Dermis blood vessel endothelial cell (primary cell): ENCODE measurements at regions not wholly inside any gene's neighbourhood (a gene's known extent, or its start where the extent isn't known, plus 50 kb on each side); places are given as distances from the start of the nearest gene placed in this dataset.

ENCODE experiments used
- DNase-seq: peaks from one replicate; pipeline ENCODE4 v3.0.0; 2010

DNA sequence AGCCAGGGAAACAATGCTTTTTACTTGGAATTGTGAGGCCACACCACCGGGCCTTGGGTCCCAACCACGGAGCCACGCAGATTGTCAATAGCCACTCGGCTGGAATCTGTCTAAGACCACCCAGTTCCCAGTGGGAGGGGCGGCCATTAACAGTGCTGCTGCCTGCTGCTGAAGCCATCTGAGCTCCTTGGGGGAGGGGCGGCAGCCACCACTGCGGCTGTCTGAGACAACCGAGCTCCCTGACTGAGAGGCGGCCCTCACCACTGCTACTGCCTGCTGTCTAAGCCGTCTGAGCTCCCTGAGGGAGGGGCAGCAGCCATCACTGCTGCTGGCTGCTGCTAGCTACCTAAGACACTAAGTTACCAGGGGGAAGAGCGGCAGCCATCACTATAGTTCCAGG lies 64.3 kb downstream of the DMRTA2 start:
- DNase-seq = no peak

DNA sequence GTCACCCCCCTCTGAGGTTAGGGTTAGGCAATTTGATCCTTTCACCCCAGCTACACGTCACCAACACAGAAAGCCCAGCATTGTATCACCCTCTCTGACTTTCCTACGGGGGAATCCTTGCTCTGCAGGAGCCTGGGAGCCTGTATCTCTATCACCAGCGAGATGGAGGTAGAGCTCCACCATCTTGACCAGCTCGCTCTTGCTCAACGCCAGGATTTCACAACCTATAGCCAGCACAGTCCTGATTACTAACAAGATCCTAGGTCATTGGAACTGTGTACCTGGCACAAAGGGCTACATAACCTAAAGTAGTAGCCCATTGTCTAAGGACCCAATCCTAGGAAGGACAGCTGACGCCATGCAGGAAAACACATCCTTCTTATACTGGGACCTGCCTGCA lies 66.1 kb downstream of the DMRTA2 start:
- no peak for DNase-seq

DNA sequence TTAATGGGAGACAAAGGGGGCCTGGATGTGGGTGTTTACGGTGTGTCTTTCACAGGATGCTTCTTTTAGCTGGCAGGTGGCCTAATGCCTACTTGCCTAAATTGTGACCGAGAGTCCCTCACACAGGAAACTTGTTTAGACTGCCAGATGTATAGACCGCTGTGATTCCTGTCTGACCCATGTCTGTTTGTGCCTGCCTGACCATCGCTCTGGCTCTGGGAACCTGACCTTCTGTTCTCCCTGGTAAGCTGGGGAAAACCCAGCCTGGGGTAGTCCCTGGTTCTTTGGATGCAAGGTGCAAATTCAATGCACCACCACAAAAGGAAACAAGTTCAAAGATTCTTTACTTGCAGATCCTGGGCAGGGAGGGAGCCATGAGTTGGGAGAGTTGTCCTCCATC lies 68.4 kb downstream of the DMRTA2 start:
- no peak for DNase-seq

DNA sequence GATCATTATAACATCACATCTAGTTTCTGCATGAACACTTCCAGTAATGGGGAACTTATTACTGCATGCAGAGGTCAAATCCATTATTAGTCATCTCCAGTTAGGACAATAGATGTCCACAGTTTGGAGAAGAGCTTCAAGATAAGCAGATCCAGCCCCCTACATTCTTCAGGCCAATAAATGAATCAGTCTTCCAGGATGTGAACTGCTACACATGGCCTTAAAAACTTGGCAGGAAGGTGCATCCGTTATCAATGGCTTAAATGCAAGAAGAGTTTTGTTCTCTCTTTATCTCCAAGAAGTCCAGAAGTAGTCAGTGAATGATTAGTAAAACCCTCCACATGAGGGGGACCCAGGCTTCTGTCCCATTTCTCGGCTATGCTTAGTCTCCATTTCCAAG lies 70.8 kb downstream of the DMRTA2 start:
- peak; percentile 50 for DNase-seq

DNA sequence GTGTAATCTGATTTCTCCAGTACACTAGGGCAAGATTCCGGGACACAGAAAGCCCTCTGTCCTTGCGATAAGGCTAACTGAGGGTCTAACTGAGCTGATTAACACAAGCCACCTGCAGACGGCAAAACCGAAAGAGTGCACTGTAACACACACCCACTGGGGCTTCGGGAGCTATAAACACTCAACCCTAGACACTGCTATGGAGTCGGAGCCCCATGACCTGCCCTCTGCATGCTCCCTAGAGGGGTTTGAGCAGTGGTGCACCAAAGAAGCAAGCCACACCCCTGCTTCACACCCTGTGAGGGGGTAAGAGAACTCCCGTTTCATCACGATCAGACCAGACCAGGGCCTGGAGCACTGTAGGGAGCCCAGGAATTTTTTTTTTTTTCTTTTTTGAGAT lies 72.4 kb downstream of the DMRTA2 start:
- DNase-seq = no peak

DNA sequence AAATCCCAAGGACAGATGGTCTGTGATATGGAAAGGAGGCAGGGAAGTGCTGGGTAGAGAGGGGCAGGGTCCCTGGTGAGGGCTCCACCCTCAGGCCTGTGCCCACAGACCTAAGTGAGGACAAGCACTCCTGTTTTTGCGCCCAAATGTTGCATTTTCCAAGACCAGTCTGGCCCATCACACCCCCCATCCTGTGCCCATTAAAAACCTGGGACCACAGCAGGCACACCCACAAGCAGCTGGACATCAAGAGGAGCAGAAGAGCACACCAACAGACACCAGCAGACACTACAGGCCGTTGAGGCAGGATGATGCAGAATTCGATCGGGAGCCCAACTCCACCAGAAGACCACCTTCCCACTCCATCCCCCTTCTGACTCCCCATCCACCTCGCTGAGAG lies 72.8 kb downstream of the DMRTA2 start:
- no peak for DNase-seq

DNA sequence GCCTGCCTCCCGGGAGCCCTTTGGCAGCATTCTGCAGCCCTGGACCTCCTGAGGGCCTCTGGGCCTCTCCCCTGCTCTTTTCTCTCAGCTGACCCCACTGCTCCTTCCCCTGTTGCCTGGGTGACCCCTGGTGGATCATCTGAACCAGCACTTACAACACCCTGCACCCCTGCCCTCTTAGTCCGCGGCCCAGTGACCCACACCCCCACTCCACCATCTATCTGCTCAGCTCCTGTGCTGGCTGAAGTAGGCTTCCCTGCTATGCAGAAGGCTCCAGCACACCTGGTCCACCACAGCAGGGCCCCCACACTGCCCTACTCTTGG lies 74.0 kb downstream of the DMRTA2 start:
- no peak for DNase-seq

DNA sequence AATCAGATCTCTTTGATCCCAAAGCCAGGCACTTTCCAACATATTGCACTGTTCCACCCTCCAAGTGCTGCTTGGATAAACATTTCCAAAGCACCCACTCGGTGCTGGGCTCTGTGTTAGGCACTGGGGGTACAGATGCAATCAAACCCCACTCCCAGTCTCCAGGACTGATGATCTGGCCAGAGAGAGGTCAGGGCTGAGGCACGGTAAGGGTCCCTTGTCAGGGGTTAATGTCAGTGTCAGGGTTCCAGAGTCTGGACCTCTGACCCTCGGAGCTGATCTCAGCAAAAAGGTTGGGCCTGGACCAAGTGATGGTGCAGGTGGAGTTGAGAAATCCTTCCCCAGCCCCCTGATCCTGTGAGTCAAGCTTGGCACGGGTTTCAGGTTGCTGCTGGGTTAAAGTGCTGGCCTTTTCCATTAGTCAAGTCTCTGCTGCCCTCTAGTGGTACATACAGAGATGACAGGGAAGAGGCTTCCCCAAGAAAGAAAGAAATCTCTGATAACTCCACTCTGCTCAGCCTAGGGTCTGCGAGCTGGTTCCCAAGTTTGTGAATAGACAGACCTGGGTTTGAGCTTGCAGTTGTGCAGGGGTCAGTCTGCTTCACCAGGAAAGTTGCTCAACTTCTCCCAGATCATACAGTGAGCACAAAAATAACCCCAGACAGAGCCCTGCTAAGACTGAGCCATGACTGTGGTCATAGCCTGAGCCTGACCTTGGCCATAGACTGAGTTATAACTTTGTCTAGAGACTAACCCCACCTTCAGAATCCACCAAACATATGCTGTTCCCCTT lies 74.6 kb downstream of the DMRTA2 start:
- peak; percentile 84 for DNase-seq

DNA sequence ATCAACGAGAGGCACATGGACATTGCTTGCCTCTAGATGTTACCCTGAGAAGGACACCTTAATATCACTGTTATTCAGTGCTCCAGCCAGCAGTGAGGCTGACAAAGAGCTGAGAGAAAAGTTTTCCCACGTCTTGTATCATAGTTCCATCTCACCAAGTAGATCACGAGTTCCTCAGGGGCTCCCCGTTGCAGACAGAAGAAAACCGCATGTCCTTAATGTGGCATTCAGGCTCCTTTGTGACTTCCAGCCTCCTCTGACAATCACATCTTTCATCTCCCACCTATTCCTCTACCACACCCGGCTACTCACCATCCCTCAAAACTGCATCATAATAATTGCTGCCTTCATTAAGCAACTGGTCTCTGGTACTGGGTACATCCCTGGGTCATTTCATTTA lies 75.3 kb downstream of the DMRTA2 start:
- no peak for DNase-seq

DNA sequence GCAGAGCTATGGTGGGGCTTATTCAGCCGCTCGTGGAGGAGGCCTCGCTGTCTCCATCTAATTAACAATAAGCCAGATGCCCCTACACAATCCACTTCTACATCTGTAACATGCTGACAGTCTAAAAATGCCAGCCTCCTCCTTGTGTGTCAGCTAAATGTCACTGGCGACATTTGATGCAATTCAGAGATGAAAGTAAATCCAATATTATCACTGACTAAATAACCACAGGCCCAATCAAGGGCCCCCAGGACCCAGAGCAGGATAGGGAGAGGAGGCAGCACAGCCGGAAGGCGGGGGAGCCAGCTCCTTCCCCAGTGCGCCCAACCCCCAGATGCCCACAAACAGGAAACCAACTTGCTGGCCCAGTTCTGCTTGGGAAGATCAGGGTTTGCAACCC lies 76.6 kb downstream of the DMRTA2 start:
- no peak for DNase-seq

DNA sequence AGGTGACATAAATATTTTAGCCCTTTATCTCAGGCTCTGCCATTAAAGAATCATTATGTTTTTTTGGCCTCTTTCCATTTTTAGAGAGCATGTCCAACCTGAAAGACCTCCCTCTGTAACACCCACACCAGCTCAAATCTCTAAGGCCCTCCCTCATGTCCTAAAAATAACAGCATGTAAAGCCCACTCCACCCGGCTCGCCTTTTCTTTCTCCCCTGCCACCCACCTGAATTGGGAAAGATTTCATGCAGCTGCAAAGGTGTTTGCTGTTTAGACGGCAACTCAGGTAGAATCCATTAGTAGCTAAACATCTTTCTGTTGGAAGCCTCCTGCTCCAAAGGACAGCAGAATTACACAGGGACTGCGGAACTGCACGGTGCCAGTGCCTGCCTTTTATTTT lies 79.9 kb downstream of the DMRTA2 start:
- no peak for DNase-seq

DNA sequence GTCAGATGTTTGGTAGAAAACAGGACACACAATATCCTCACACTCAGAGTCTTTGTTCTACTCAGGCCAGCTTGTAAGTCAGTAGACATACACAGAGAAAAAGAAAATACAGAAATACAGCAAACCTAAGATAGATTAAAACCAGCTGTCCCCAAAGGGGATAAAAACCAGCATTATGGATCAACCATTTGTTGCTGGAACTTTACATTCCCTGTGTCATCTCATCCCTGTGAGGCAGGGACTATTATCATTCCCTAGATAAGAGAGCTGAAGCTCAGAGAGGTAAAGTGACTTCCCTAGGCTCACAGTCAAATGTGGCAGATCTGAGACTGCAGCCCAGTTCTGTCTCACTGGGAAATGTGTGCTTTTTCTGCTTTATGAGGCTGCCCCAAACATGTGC lies 80.7 kb downstream of the DMRTA2 start:
- DNase-seq = no peak

DNA sequence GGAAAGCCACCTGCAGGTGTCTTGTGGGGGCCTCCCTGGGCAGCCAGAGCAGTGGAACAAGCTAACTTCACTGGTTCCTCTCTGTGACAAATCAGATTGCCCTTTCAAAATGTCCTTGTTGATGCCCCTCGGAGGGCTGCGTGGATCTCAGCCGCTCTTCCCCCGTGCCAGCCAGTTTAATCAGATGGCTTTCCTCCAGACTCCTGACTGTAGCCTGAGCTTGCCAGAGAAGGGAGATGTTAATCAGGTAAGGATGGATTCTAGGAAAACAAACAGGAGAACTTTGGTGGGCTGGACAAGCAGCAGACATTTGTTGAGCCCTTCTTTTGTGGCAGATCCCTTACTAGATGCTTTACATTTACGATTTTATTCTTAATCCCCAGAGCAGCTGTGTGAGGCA lies 88.2 kb downstream of the DMRTA2 start:
- no peak for DNase-seq

DNA sequence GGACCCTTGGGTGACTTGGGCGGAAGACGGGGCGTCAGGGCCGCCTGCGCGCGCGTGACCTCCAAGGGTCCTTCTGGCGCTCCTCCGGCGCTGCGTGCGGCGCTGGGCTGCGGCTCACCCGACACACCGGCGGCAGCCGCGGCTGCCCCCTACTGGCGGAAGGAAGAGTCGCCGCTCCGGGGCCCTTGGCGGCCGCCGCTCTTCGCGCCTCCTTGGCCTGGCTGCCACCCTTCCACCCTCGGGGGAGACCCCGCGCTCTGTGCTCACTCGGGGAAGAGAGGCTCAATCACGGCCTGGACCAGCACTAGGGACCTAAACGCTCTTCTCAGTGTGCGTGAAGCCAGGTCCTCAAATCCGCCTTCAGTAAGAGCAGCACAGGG lies 89.7 kb downstream of the DMRTA2 start:
- peak; percentile 64 for DNase-seq

DNA sequence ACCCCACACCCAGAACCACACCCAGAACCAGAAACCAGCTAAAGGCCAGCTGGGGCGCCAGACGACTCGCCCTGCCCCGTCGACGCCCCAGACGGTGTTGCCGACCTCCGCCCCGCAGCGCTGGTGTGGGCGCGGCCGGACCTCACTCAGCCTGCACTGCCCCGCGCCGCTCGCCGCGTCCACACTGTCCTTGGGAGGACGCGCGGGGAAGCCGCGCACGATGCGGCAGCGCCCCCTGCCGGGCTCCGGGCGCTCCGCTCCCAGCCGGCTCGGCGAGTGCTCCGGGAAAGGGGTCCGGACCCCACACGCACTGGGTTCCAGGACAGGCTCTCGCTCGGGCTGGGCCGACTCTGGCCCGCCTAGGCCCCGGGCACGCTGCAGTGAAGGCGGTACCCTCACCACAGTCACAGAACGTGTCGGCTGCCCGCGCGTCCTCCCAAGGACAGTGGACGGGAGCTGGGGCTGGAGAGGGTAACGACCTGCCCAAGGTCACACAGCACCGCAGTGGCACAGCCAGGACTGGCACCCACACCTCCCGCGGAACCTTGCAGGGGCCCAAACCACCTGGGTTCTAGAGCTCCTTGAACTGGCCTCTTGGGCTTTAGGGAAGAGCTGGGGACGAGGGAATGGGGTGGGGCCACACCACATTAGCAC lies 90.2 kb downstream of the DMRTA2 start:
- peak; percentile 73 for DNase-seq

DNA sequence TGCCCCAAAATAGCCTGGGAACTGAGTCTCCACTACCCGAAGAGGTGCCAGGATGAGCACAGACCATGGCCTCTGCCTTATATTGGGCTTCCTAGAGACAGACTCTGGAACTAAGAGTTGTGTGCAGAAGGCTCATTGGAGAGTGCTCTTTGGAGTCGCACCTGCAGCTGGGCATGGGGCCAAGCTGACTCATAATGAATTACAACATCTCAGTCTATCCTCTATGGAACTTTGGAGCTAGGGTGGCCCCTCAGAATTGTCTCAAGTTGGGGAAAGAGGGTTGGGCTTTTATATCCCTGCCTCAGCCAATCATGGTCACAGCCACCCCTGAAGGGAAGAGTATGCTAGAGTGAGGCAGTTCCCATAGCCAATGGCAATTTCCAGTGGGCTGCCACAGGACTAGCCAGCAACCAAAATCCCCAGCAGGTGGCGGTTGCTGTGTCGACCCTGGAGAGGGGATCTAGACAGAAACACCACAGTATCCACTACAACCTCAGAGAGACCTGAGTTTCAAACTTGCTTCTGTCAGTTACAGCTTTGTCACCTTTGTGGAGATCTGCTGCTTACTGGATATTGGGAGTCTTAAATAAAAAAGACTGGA lies 93.8 kb downstream of the DMRTA2 start:
- no peak for DNase-seq

DNA sequence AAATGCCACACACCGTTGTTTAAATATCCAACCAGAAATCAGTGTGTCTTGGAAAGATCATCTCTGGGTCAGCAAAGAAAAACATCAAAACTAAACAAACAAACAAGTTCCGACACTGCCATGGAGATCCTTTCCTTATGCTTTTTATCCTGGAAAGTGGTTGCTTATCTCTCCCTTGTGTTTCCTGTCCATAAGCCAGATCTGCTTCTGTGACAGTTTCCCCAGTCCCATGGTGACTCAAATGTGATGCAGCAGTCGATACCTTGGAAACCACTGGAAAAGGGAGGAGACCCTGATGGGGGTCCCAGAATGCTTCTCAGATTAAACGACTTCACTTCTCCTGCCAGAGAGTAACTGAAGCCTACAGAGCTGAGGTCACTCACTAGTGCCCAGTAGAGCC lies 94.7 kb downstream of the DMRTA2 start:
- no peak for DNase-seq

DNA sequence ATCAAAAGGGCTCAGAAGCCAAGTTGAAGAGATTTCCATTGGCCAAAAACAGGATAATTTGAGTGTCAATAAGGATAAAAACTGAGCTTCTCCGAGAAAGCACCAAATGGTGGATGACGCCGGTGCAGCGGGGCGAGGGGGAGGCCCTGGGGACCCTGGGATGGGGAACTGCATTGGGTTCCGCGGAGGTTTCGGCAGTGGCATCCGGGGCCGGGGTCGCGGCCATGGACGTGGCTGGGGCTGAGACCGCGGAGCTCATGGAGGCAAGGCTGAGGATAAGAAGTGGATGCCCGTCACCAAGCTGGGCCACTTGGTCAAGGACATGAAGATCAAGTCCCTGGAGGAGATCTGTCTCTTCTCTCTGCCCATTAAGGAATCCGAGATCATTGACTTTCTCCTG lies 97.2 kb downstream of the DMRTA2 start:
- no peak for DNase-seq

DNA sequence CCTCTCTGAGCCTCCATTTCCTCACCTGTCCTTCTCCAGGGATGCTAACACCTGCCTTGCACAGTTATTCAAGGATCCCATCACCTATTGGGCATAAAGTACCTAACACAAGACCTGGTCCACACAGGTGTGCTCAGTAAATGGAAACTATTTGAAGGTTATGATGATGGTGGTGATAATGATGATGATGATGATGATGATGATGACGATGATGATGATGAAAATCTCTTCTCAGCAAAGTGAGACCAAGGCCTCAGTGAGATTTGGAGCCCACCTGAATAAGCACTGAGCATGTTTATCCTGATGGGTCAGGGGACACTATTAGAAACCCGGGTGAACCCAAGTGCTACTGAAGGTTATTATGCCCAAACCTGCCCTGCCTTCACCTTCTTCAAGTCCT lies 100.7 kb downstream of the DMRTA2 start:
- DNase-seq = no peak

DNA sequence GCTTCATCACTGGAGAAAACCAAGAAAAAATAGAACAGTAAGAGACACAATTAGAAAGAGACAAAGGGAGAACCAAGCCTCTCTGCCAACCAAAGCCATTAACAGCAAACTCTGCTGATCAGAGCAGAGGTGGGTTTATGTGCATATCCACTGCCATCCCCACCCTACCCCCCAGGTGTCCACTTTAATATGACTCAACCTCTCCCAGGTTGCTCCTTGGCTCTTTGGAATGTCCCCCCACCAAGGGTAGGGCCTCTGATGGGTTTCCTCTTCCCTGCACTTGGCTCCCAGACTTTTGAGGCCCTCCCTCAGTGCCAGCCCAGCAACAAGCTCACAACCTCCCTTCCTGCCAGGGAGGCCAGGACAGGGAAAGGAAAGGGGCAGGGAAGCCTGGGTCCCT lies 104.8 kb downstream of the DMRTA2 start:
- no peak for DNase-seq

DNA sequence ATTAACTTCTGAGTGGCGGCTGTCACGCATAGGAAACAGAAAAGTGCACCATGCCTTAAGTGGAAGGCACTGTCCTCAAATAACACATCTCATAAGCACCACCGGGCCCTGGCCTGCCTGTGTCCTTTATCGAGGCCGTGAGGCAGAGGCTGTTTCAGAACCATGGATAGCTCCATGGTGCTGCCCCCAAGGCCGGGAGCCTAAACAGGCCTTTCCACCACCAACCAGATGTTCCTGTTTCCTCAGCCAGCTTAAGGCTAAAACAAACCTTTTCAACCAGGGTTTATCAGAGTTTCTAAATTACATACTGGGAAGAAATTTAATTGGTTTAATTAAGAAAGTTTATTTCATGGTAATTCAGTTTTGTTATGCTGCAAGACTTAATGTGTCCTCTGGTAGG lies 114.4 kb downstream of the DMRTA2 start:
- DNase-seq = peak; percentile 53

DNA sequence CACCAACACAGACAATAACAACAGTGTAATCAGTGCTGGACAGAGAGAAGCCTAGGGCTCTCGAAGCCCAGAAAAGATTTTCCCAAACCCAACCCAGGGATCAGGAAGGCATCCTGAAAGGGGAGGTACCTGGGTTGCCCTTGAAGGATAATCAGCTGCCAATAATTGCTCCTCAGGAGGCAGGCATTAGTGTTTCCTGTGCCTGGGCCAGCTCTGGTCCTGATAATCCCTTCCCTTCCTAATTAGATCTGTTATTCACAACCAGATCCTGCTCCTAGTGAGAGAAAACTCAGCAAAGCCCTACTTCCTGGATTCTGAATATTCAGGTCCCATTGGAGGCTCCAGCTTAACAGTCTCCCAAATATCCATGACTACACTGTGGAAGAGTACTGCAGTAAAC lies 117.4 kb downstream of the DMRTA2 start:
- no peak for DNase-seq

DNA sequence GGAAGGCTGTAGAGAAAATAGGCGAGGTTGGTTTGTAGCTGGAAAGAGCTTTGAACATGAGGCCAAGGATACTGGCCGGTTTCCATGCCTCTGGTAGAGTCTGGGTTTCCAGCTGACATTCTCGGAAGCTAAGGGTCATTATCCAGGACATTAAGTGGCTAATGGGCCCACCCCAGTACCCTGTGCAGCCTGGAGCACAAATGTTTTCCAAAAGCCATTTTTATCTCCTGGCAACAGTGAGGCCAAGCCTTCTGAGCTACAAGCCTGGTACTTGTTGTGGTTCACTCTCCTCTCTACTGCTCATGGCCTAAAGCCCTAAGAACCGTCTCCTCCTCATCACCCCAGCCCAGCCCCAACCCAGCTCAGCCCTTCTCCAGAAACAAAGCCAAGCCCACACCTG lies 122.9 kb downstream of the DMRTA2 start:
- DNase-seq = no peak

DNA sequence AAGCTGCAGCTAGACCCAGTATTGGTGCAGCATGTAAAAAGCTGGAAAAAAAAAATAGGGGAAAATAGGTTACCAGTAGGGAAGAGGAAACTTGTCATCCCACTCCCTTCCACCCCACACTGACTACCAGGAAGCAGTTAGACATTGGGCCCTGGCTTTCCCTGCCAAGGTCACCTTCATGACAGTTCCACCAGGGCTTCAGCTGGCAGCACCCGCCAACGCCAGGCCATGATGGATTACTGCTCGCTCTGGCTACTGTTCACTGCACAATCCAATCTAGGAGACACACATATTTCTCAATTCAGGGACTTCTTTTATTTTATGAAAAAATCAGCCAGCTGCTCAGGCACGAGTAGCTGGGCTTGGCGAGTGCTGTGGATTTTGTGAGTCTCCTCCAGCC lies 127.7 kb downstream of the DMRTA2 start:
- no peak for DNase-seq

DNA sequence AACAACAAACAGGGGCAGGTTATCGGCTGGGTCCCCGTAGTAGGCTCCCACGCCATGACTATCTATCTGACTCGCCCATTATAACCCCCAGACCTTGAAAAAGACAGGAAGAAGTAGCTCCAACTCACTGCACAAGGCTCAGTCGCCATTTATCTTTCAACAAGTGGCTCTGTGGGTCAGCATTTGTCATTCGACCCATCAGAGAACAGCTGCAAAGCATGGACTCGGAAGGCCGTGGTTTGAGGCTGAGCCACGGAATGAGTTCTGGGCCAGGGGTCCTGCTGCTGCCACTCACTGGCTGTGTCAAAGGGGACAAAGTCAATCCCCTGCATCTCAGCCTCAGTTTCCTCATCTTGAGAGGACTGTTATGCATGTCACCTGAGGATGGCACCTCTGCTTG lies 131.0 kb downstream of the DMRTA2 start:
- no peak for DNase-seq
